HFFc6 (cell line): ENCODE measurements at regions not wholly inside any gene's neighbourhood (a gene's known extent, or its start where the extent isn't known, plus 50 kb on each side); places are given as distances from the start of the nearest gene placed in this dataset.

ENCODE experiments used
- DNase-seq: peaks from one replicate; pipeline ENCODE4 v3.0.0-alpha.2; 2018
- H3K27ac Mint-ChIP-seq: 2 replicates; pipeline ENCODE4 v1.8.0; 2020; ENCODE audit warnings: mild to moderate bottlenecking, mixed read lengths
- H3K27me3 Mint-ChIP-seq: 2 replicates; pipeline ENCODE4 v1.8.0; 2021; ENCODE audit warnings: mild to moderate bottlenecking, moderate library complexity, mixed read lengths; ENCODE audit not compliant: insufficient read depth
- H3K36me3 Mint-ChIP-seq: 2 replicates; pipeline ENCODE4 v1.8.0; 2021; ENCODE audit warnings: low read depth, mixed read lengths
- H3K4me1 Mint-ChIP-seq: 2 replicates; pipeline ENCODE4 v1.8.0; 2020; ENCODE audit warnings: low read depth, mixed read lengths
- H3K4me3 Mint-ChIP-seq: 2 replicates; pipeline ENCODE4 v1.8.0; 2020; ENCODE audit warnings: mild to moderate bottlenecking, moderate library complexity, mixed read lengths
- H3K9me3 Mint-ChIP-seq: 2 replicates; pipeline ENCODE4 v1.8.0; 2020; ENCODE audit warnings: mild to moderate bottlenecking, mixed read lengths
- CTCF ChIP-seq: fragments of 200-600 bp; sonication (generic); IDR thresholded peaks from 2 replicates; pipeline ENCODE4 v1.5.0; 2021; ENCODE audit warnings: antibody characterized with exemption, mild to moderate bottlenecking

GRCh38 chr6:122143813-122144601 lies 255.4 kb upstream of the HSF2 start:
- Mint-ChIP-seq H3K36me3 (no peaks in the 10 kb centered on the region), H3K4me1 (no peaks in the 10 kb centered on the region), H3K9me3 (no peaks in the 10 kb centered on the region), H3K27me3 (no peaks in the 10 kb centered on the region), H3K4me3 (no peak overlapping the region), H3K27ac (no peak overlapping the region)
- no peak for DNase-seq
- TF ChIP-seq CTCF: no peak

GRCh38 chr6:122145246-122145645 lies 254.2 kb upstream of the HSF2 start:
- no peak for DNase-seq
- Mint-ChIP-seq H3K4me1 (no peaks in the 10 kb centered on the region), H3K4me3 (no peak overlapping the region), H3K27ac (no peak overlapping the region), H3K36me3 (no peaks in the 10 kb centered on the region), H3K9me3 (no peaks in the 10 kb centered on the region), H3K27me3 (no peaks in the 10 kb centered on the region)
- TF ChIP-seq CTCF: no peak

GRCh38 chr6:122145741-122146240 lies 253.7 kb upstream of the HSF2 start:
- Mint-ChIP-seq H3K4me3 (no peak overlapping the region), H3K4me1 (no peaks in the 10 kb centered on the region), H3K36me3 (no peaks in the 10 kb centered on the region), H3K9me3 (no peaks in the 10 kb centered on the region), H3K27ac (no peak overlapping the region), H3K27me3 (no peaks in the 10 kb centered on the region)
- TF ChIP-seq CTCF: no peak
- no peak for DNase-seq

GRCh38 chr6:122147291-122147690 lies 252.2 kb upstream of the HSF2 start:
- no peak overlapping the region for H3K4me3 Mint-ChIP-seq
- no peaks in the 10 kb centered on the region for H3K9me3 Mint-ChIP-seq
- no peak for TF ChIP-seq CTCF
- H3K27me3 Mint-ChIP-seq: no peaks in the 10 kb centered on the region
- no peaks in the 10 kb centered on the region for H3K4me1 Mint-ChIP-seq
- H3K27ac Mint-ChIP-seq: no peak overlapping the region
- H3K36me3 Mint-ChIP-seq: no peaks in the 10 kb centered on the region
- no peak for DNase-seq

- Mint-ChIP-seq H3K27me3 (no peaks in the 10 kb centered on the region), H3K27ac (no peak overlapping the region), H3K36me3 (no peaks in the 10 kb centered on the region), H3K4me3 (no peak overlapping the region), H3K4me1 (no peaks in the 10 kb centered on the region), H3K9me3 (no peaks in the 10 kb centered on the region)
- DNase-seq: no peak
- no peak for TF ChIP-seq CTCF
Measured at GRCh38 chr6:122151066-122151465, 248.4 kb upstream of the HSF2 start.
